ENCODE measurements at regions not wholly inside any gene's neighbourhood (a gene's known extent, or its start where the extent isn't known, plus 50 kb on each side); places are given as distances from the start of the nearest gene placed in this dataset.

GRCh38 chr2:83528767-83529166 is 930.3 kb downstream of the SUCLG1 start:
- TF ChIP-seq CTCF (optimal IDR thresholded peaks at IDR 0.05 in 1 of 3, IDR thresholded peaks at IDR 0.05 in 1 of 3, conservative IDR thresholded peaks at IDR 0.05 in 1 of 3; ENCODE audit: extremely low read depth in 1 of 3, insufficient read depth in 2 of 3, low read length in 3 of 3), result no peak
- TF ChIP-seq EZH2 (IDR thresholded peaks at IDR 0.05; ENCODE audit: low read length), result no peak
